ENCODE measurements at regions not wholly inside any gene's neighbourhood (a gene's known extent, or its start where the extent isn't known, plus 50 kb on each side); places are given as distances from the start of the nearest gene placed in this dataset.

- no peak for DNase-seq (ENCODE audit: low read depth)
- no peak for TF ChIP-seq CTCF (IDR thresholded peaks at IDR 0.05; ENCODE audit: insufficient read depth, low read depth, low read length)
- H3K4me3 ChIP-seq (ENCODE audit: low read depth, low read length), result no peak overlapping the region
Measured at GRCh38 chr16:51657848-51658247, 506.8 kb upstream of the SALL1 start.

- no peak for DNase-seq (ENCODE audit: low read depth)
- no peak for TF ChIP-seq CTCF (IDR thresholded peaks at IDR 0.05; ENCODE audit: insufficient read depth, low read depth, low read length)
- H3K4me3 ChIP-seq (ENCODE audit: low read depth, low read length), result no peak overlapping the region
Measured at GRCh38 chr16:51655249-51655648, 504.2 kb upstream of the SALL1 start.

- no peak overlapping the region for H3K4me3 ChIP-seq (ENCODE audit: low read depth, low read length)
- DNase-seq (ENCODE audit: low read depth), result no peak
- TF ChIP-seq CTCF (IDR thresholded peaks at IDR 0.05; ENCODE audit: insufficient read depth, low read depth, low read length), result no peak
Measured at GRCh38 chr16:51651061-51651466, 500.0 kb upstream of the SALL1 start.

GRCh38 chr16:51649631-51650030, 498.6 kb upstream of the SALL1 start:
- TF ChIP-seq CTCF (IDR thresholded peaks at IDR 0.05; ENCODE audit: insufficient read depth, low read depth, low read length), result no peak
- no peak for DNase-seq (ENCODE audit: low read depth)
- H3K4me3 ChIP-seq (ENCODE audit: low read depth, low read length), result no peak overlapping the region

- no peak overlapping the region for H3K4me3 ChIP-seq (ENCODE audit: low read depth, low read length)
- DNase-seq (ENCODE audit: low read depth), result no peak
- no peak for TF ChIP-seq CTCF (IDR thresholded peaks at IDR 0.05; ENCODE audit: insufficient read depth, low read depth, low read length)
Measured at GRCh38 chr16:51648526-51648925, 497.5 kb upstream of the SALL1 start.

GRCh38 chr16:51641191-51641765, 490.2 kb upstream of the SALL1 start:
- TF ChIP-seq CTCF (IDR thresholded peaks at IDR 0.05; ENCODE audit: insufficient read depth, low read depth, low read length), result no peak
- DNase-seq (ENCODE audit: low read depth), result no peak
- no peak overlapping the region for H3K4me3 ChIP-seq (ENCODE audit: low read depth, low read length)

- H3K4me3 ChIP-seq (ENCODE audit: low read depth, low read length), result no peak overlapping the region
- TF ChIP-seq CTCF (IDR thresholded peaks at IDR 0.05; ENCODE audit: insufficient read depth, low read depth, low read length), result no peak
- DNase-seq (ENCODE audit: low read depth), result no peak
Measured at GRCh38 chr16:51640196-51640595, 489.1 kb upstream of the SALL1 start.
